Spleen (tissue), 7 donors: ENCODE measurements at regions not wholly inside any gene's neighbourhood (a gene's known extent, or its start where the extent isn't known, plus 50 kb on each side); places are given as distances from the start of the nearest gene placed in this dataset.

ENCODE experiments used
- POLR2A ChIP-seq, 3 donors: fragments of 450-650 bp; IDR thresholded peaks; one replicate each; pipeline ENCODE4 v1.5.1; 2017; ENCODE audit warnings: antibody characterized with exemption in 3 of 3, mild to moderate bottlenecking in 1 of 3
- POLR2AphosphoS5 ChIP-seq, 3 donors: sonication (generic); formaldehyde crosslinking; IDR thresholded peaks; one replicate each; pipeline ENCODE4 v1.5.1; 2017; ENCODE audit warnings: antibody characterized with exemption in 3 of 3
- TF ChIP-seq, protein P1 (sequence below), 11 experiments: fragments of 200-600 bp in 7 of 11; fragments of 450-650 bp in 4 of 11; sonication (generic) in 4 of 11; IDR thresholded peaks in 8 of 11; conservative IDR thresholded peaks in 3 of 11; 1 replicate in 7 of 11; 2 replicates in 4 of 11; pipeline versions ENCODE4 v1.4.0 to v1.8.0; 2016 to 2021; ENCODE audit warnings: antibody characterized with exemption in 11 of 11, inconsistent platforms in 4 of 11, mild to moderate bottlenecking in 1 of 11
- donor health status: DM: no; HTN: no; CAD: no; lungs with moderate emphysema.
- donor health status: DM: no; HTN: no; CAD: no.
- donor health status: DM: no; HTN: no; CAD: no.

DNA sequence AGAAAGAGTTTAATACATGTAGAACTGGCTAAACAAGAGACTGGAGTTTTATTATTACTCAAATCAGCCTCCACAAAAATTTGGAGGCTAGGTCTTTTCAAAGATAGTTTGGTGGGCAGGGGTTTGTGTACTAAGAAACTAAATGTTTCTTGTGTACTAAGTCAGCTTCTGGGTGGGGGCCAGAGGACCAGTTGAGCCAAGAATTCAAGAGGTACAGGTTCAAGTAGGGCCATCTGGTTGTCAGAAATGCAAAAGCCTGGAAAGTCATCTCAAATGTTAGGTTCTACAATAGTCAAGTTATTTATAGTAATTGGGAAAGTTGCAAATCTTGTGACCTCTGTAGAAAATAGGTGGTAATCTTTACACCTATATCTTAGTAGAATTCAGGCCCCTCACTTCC is 51.7 kb downstream of the CEP43 start:
- TF ChIP-seq POLR2A (IDR thresholded peaks at IDR 0.05) (no peak), POLR2AphosphoS5 (IDR thresholded peaks at IDR 0.05) (no peak)
- TF ChIP-seq, protein P1, sequence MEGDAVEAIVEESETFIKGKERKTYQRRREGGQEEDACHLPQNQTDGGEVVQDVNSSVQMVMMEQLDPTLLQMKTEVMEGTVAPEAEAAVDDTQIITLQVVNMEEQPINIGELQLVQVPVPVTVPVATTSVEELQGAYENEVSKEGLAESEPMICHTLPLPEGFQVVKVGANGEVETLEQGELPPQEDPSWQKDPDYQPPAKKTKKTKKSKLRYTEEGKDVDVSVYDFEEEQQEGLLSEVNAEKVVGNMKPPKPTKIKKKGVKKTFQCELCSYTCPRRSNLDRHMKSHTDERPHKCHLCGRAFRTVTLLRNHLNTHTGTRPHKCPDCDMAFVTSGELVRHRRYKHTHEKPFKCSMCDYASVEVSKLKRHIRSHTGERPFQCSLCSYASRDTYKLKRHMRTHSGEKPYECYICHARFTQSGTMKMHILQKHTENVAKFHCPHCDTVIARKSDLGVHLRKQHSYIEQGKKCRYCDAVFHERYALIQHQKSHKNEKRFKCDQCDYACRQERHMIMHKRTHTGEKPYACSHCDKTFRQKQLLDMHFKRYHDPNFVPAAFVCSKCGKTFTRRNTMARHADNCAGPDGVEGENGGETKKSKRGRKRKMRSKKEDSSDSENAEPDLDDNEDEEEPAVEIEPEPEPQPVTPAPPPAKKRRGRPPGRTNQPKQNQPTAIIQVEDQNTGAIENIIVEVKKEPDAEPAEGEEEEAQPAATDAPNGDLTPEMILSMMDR (IDR thresholded peaks at IDR 0.05 in 8 of 11, conservative IDR thresholded peaks at IDR 0.05 in 3 of 11) = no peak
